Hepatocyte (in vitro differentiated cells): ENCODE measurements at regions not wholly inside any gene's neighbourhood (a gene's known extent, or its start where the extent isn't known, plus 50 kb on each side); places are given as distances from the start of the nearest gene placed in this dataset.

Source experiments
- DNase-seq: peaks from one replicate; pipeline ENCODE4 v3.0.0-alpha.2; 2016; ENCODE audit warnings: low spot score
- H2AFZ ChIP-seq: fragments of 200-600 bp; sonication (generic); 2 replicates; pipeline ENCODE4 v1.6.0; 2016; ENCODE audit warnings: antibody characterized with exemption, mild to moderate bottlenecking
- H3K27ac ChIP-seq: fragments of 200-600 bp; sonication (generic); 2 replicates; pipeline ENCODE4 v1.5.1; 2016; ENCODE audit warnings: mild to moderate bottlenecking
- H3K27me3 ChIP-seq: fragments of 200-600 bp; sonication (generic); 2 replicates; pipeline ENCODE4 v1.6.1; 2016
- H3K36me3 ChIP-seq: fragments of 200-600 bp; sonication (generic); replicated peaks from 2 replicates; pipeline ENCODE4 v1.5.1; 2016; ENCODE audit warnings: low read depth; ENCODE audit not compliant: insufficient read depth
- H3K4me1 ChIP-seq: fragments of 200-600 bp; sonication (generic); 2 replicates; pipeline ENCODE4 v1.5.1; 2016; ENCODE audit warnings: mild to moderate bottlenecking, moderate library complexity; ENCODE audit not compliant: insufficient read depth
- H3K4me2 ChIP-seq: fragments of 200-600 bp; sonication (generic); 2 replicates; pipeline ENCODE4 v1.6.0; 2016
- H3K4me3 ChIP-seq: fragments of 200-600 bp; sonication (generic); 2 replicates; pipeline ENCODE4 v1.5.1; 2016; ENCODE audit warnings: mild to moderate bottlenecking
- H3K79me2 ChIP-seq: fragments of 200-600 bp; sonication (generic); 2 replicates; pipeline ENCODE4 v1.6.0; 2017; ENCODE audit warnings: mild to moderate bottlenecking
- H3K9me2 ChIP-seq: fragments of 200-600 bp; sonication (generic); replicated peaks from 2 replicates; pipeline ENCODE4 v1.6.0; 2017; ENCODE audit warnings: mild to moderate bottlenecking; ENCODE audit not compliant: insufficient read depth
- H3K9me3 ChIP-seq: fragments of 200-600 bp; sonication (generic); 2 replicates; pipeline ENCODE4 v1.5.1; 2016; ENCODE audit warnings: low read depth, mild to moderate bottlenecking
- H4K20me1 ChIP-seq: fragments of 200-600 bp; sonication (generic); 2 replicates; pipeline ENCODE4 v1.6.0; 2016; ENCODE audit warnings: mild to moderate bottlenecking; ENCODE audit not compliant: insufficient read depth, poor library complexity, severe bottlenecking
- CTCF ChIP-seq: fragments of 200-600 bp; sonication (generic); IDR thresholded peaks from 2 replicates; pipeline ENCODE4 v1.5.1; 2016; ENCODE audit warnings: antibody characterized with exemption, mild to moderate bottlenecking; ENCODE audit not compliant: poor library complexity
- EZH2 ChIP-seq: fragments of 200-600 bp; sonication (generic); IDR thresholded peaks from 2 replicates; pipeline ENCODE4 v1.6.1; 2016; ENCODE audit warnings: antibody characterized with exemption, mild to moderate bottlenecking, borderline replicate concordance
- EZH2phosphoT487 ChIP-seq: fragments of 200-600 bp; sonication (generic); IDR thresholded peaks from one replicate; pipeline ENCODE4 v1.6.1; 2018; ENCODE audit warnings: antibody characterized with exemption, mild to moderate bottlenecking, low read depth, moderate library complexity; ENCODE audit not compliant: unreplicated experiment, severe bottlenecking
- WGBS: methylation state at CpG from one replicate; pipeline ENCODE4 v1.1.6; 2016; ENCODE audit warnings: low lambda C conversion rate; ENCODE audit errors: missing lambda C conversion rate; 5-methylcytosine and 5-hydroxymethylcytosine counted together

- Histone ChIP-seq H3K27me3 (no peaks in the 10 kb centered on the region), H3K9me3 (no peaks in the 10 kb centered on the region), H3K9me2 (no peaks in the 10 kb centered on the region), H3K36me3 (no peaks in the 10 kb centered on the region), H4K20me1 (no peaks in the 10 kb centered on the region), H2AFZ (no peak overlapping the region), H3K4me3 (no peak overlapping the region), H3K4me1 (no peaks in the 10 kb centered on the region), H3K79me2 (no peaks in the 10 kb centered on the region), H3K4me2 (no peak overlapping the region), H3K27ac (no peak overlapping the region)
- TF ChIP-seq CTCF, result no peak
- TF ChIP-seq EZH2phosphoT487, result no peak
- TF ChIP-seq EZH2, result no peak
- DNase-seq, result no peak
- 86% methylated on average over 7 of the region's 8 CpGs for WGBS
These were observed 110.2 kb upstream of the ELAC2 start for GRCh38 chr17:13127921-13128602.

GRCh38 chr17:13120864-13121263 is 103.0 kb upstream of the ELAC2 start:
- Histone ChIP-seq H4K20me1 (no peaks in the 10 kb centered on the region), H3K27me3 (no peaks in the 10 kb centered on the region), H3K4me2 (no peak overlapping the region), H3K4me1 (no peaks in the 10 kb centered on the region), H3K9me3 (no peaks in the 10 kb centered on the region), H3K4me3 (no peak overlapping the region), H3K36me3 (no peaks in the 10 kb centered on the region), H3K27ac (no peak overlapping the region), H3K79me2 (no peaks in the 10 kb centered on the region), H2AFZ (no peak overlapping the region), H3K9me2 (no peaks in the 10 kb centered on the region)
- TF ChIP-seq CTCF (no peak), EZH2phosphoT487 (no peak), EZH2 (no peak)
- DNase-seq, result no peak
- WGBS, result 69% methylated on average over 7 of the region's 7 CpGs

GRCh38 chr17:13118311-13118710 is 100.5 kb upstream of the ELAC2 start:
- Histone ChIP-seq H3K36me3 (no peaks in the 10 kb centered on the region), H3K79me2 (no peaks in the 10 kb centered on the region), H4K20me1 (no peaks in the 10 kb centered on the region), H3K9me2 (no peaks in the 10 kb centered on the region), H3K27me3 (no peaks in the 10 kb centered on the region), H3K4me2 (no peak overlapping the region), H3K9me3 (no peaks in the 10 kb centered on the region), H3K4me3 (no peak overlapping the region), H2AFZ (no peak overlapping the region), H3K4me1 (no peaks in the 10 kb centered on the region), H3K27ac (no peak overlapping the region)
- no peak for TF ChIP-seq CTCF
- no peak for DNase-seq

- Histone ChIP-seq H2AFZ (no peak overlapping the region), H3K4me1 (no peaks in the 10 kb centered on the region), H3K27me3 (no peaks in the 10 kb centered on the region), H4K20me1 (no peaks in the 10 kb centered on the region), H3K9me3 (no peaks in the 10 kb centered on the region), H3K9me2 (no peaks in the 10 kb centered on the region), H3K27ac (no peak overlapping the region), H3K79me2 (no peaks in the 10 kb centered on the region), H3K4me2 (no peak overlapping the region), H3K4me3 (no peak overlapping the region), H3K36me3 (no peaks in the 10 kb centered on the region)
- TF ChIP-seq EZH2phosphoT487 (no peak), CTCF (no peak), EZH2 (no peak)
- DNase-seq, result no peak
These were observed 99.8 kb upstream of the ELAC2 start for GRCh38 chr17:13117616-13118015.
